ENCODE measurements at regions not wholly inside any gene's neighbourhood (a gene's known extent, or its start where the extent isn't known, plus 50 kb on each side); places are given as distances from the start of the nearest gene placed in this dataset.

GRCh38 chr6:43951756-43952675, 175.2 kb downstream of the MRPL14 start:
- TF ChIP-seq CTCF (IDR thresholded peaks at IDR 0.05) = no peak

- TF ChIP-seq CTCF (IDR thresholded peaks at IDR 0.05) = peak; percentile 23; the same call in 1 of the 2 replicates
Observed at GRCh38 chr6:43951063-43951755, 176.0 kb downstream of the MRPL14 start.

DNA sequence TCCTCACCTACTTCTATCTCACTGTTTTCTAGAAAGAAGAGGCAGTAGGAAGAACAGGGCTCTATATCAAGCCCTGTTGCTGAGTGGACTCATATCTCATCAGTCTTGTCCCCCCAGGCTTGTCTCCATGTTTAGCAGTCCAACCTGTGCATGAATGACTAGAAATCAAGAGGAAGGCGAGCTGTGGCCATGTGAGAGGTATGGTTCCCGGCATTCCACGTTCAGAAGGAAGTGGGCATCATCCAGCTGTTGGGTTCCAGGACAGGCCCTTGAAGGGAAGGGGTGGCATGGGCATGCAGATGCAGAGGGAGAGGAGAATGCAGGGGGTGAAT, 176.6 kb downstream of the MRPL14 start:
- no peak for TF ChIP-seq CTCF (IDR thresholded peaks at IDR 0.05)

- no peak for TF ChIP-seq CTCF (IDR thresholded peaks at IDR 0.05)
Observed at GRCh38 chr6:43950051-43950605, 177.1 kb downstream of the MRPL14 start.

- TF ChIP-seq CTCF (IDR thresholded peaks at IDR 0.05) = no peak
Observed at GRCh38 chr6:43949551-43949991, 177.7 kb downstream of the MRPL14 start.

GRCh38 chr6:43948527-43949485, 178.4 kb downstream of the MRPL14 start:
- no peak for TF ChIP-seq CTCF (IDR thresholded peaks at IDR 0.05)

- no peak for TF ChIP-seq CTCF (IDR thresholded peaks at IDR 0.05)
Observed at GRCh38 chr6:43947860-43948259, 177.8 kb downstream of the VEGFA start.

All from LNCAP (cell line).